ENCODE measurements at regions not wholly inside any gene's neighbourhood (a gene's known extent, or its start where the extent isn't known, plus 50 kb on each side); places are given as distances from the start of the nearest gene placed in this dataset.

GRCh38 chr6:88538840-88539239, 372.7 kb upstream of the CNR1 start (continued):
- TF ChIP-seq ZNF462 (CRISPR knock-in tag; IDR thresholded peaks at IDR 0.05) (no peak), CREB1 (CRISPR knock-in tag; IDR thresholded peaks at IDR 0.05; ENCODE audit: low read depth) (no peak), STAT1 (IDR thresholded peaks at IDR 0.05; ENCODE audit: unreplicated experiment) (no peak), ZNF114 (CRISPR knock-in tag; IDR thresholded peaks at IDR 0.05) (no peak), REST (IDR thresholded peaks at IDR 0.05; ENCODE audit: unreplicated experiment) (no peak), ZNF331 (CRISPR knock-in tag; IDR thresholded peaks at IDR 0.05; ENCODE audit: low read depth) (no peak), CTCF (conservative IDR thresholded peaks at IDR 0.05; ENCODE audit: low read depth in 2 of 2) (no peak)
